B cell (primary cell): ENCODE measurements at regions not wholly inside any gene's neighbourhood (a gene's known extent, or its start where the extent isn't known, plus 50 kb on each side); places are given as distances from the start of the nearest gene placed in this dataset.
"Not testable (repeated sequence)": the region's sequence is repeated elsewhere in the genome, so short reads cannot be mapped to it uniquely, and the experiment has no call there.

ENCODE experiments used
- ATAC-seq: fragments of 200-7000 bp; cut with Tn5 transposase; one replicate; pipeline ENCODE4 v1.10.0; 2021; ENCODE audit warnings: low read depth, mild to moderate bottlenecking, moderate number of reproducible peaks, moderate library complexity
- CTCF ChIA-PET: fragments of 350-600 bp; sonication (Branson Sonifier 250); formaldehyde crosslinking; loops from one replicate; lab custom pipeline; 2021; ENCODE audit warnings: antibody characterized with exemption, inconsistent platforms; lab: Charles Lee
- POLR2A ChIA-PET: fragments of 350-600 bp; sonication (Branson Sonifier 250); formaldehyde crosslinking; loops from one replicate; lab custom pipeline; 2021; ENCODE audit warnings: antibody characterized with exemption; lab: Charles Lee
- DNase-seq: peaks from one replicate; pipeline ENCODE4 v3.0.0; 2013
- H2AFZ ChIP-seq: 2 replicates; pipeline ENCODE4 v1.6.1; 2012; ENCODE audit warnings: mild to moderate bottlenecking, low read depth, low read length; ENCODE audit not compliant: insufficient read depth, poor library complexity, severe bottlenecking
- H3K27ac ChIP-seq, 2 donors: 1 replicate in 1 of 2; 2 replicates in 1 of 2; pipeline ENCODE4 v1.5.1; 2012 to 2013; ENCODE audit warnings: low read length in 2 of 2, mild to moderate bottlenecking in 2 of 2, moderate library complexity in 1 of 2
- H3K27me3 ChIP-seq, 4 experiments: fragments of 200-600 bp in 1 of 4; sonication (generic) in 1 of 4; replicated peaks in 1 of 4; 1 replicate in 2 of 4; 2 replicates in 2 of 4; pipeline versions ENCODE4 v1.6.1 to v1.7.0; 2013 to 2016; ENCODE audit warnings: low read length in 3 of 4, mild to moderate bottlenecking in 2 of 4, mixed read lengths in 1 of 4, moderate library complexity in 1 of 4; ENCODE audit not compliant: insufficient read depth in 4 of 4, control insufficient read depth in 3 of 4; ENCODE audit errors: control extremely low read depth in 1 of 4
- H3K36me3 ChIP-seq, 2 experiments: replicated peaks in 1 of 2; 1 replicate in 1 of 2; 2 replicates in 1 of 2; pipeline versions ENCODE4 v1.6.1 to v1.7.1; 2013; ENCODE audit warnings: low read length in 1 of 2; ENCODE audit not compliant: insufficient read depth in 2 of 2, control insufficient read depth in 1 of 2; ENCODE audit errors: control extremely low read depth in 1 of 2, extremely low read depth in 1 of 2
- H3K4me1 ChIP-seq, 2 donors: fragments of 200-600 bp in 1 of 2; sonication (generic) in 1 of 2; 1 replicate in 1 of 2; 2 replicates in 1 of 2; pipeline versions ENCODE4 v1.5.1 to v1.6.1; 2013 to 2017; ENCODE audit warnings: low read length in 2 of 2; ENCODE audit not compliant: control insufficient read depth in 2 of 2, insufficient read depth in 2 of 2
- H3K4me2 ChIP-seq: replicated peaks from 2 replicates; pipeline ENCODE3; 2012; ENCODE audit warnings: mild to moderate bottlenecking, low read depth, low read length; ENCODE audit not compliant: poor library complexity, severe bottlenecking
- H3K4me3 ChIP-seq, 5 experiments: fragments of 200-600 bp in 1 of 5; sonication (generic) in 1 of 5; 1 replicate in 3 of 5; 2 replicates in 2 of 5; pipeline versions ENCODE4 v1.5.1 to v1.7.0; 2011 to 2016; ENCODE audit warnings: low read length in 4 of 5, mild to moderate bottlenecking in 4 of 5, low read depth in 2 of 5, control low read depth in 1 of 5, moderate library complexity in 1 of 5; ENCODE audit not compliant: insufficient read depth in 1 of 5; ENCODE audit errors: control extremely low read depth in 1 of 5, extremely low read depth in 1 of 5
- H3K79me2 ChIP-seq: fragments of 200-600 bp; sonication (generic); one replicate; pipeline ENCODE4 v1.6.0; 2016; ENCODE audit warnings: low read length; ENCODE audit not compliant: control insufficient read depth, insufficient read depth
- H3K9ac ChIP-seq: fragments of 200-600 bp; sonication (generic); 2 replicates; pipeline ENCODE4 v1.6.1; 2017; ENCODE audit warnings: mild to moderate bottlenecking, low read length, moderate library complexity
- H3K9me3 ChIP-seq, 3 donors: one replicate each; pipeline versions ENCODE4 v1.6.1 to v1.7.1; 2013; ENCODE audit warnings: low read length in 2 of 3; ENCODE audit not compliant: control insufficient read depth in 2 of 3, insufficient read depth in 1 of 3; ENCODE audit errors: control extremely low read depth in 1 of 3
- H4K20me1 ChIP-seq: 2 replicates; pipeline ENCODE4 v1.6.0; 2012; ENCODE audit warnings: mild to moderate bottlenecking, low read length; ENCODE audit not compliant: insufficient read depth, control insufficient read depth, poor library complexity, severe bottlenecking
- H3K27ac Mint-ChIP-seq: one replicate; pipeline ENCODE4 v1.8.0; 2021; ENCODE audit warnings: mixed read lengths
- H3K27me3 Mint-ChIP-seq: one replicate; pipeline ENCODE4 v1.8.0; 2021; ENCODE audit warnings: mixed read lengths
- H3K4me1 Mint-ChIP-seq: one replicate; pipeline ENCODE4 v1.8.0; 2021; ENCODE audit warnings: mixed read lengths
- H3K4me3 Mint-ChIP-seq: one replicate; pipeline ENCODE4 v1.8.0; 2021; ENCODE audit warnings: mixed read lengths
- H3K9me3 Mint-ChIP-seq: one replicate; pipeline ENCODE4 v1.8.0; 2022; ENCODE audit warnings: mixed read lengths; ENCODE audit not compliant: insufficient read depth
- CTCF ChIP-seq: fragments of 200-600 bp; IDR thresholded peaks from one replicate; pipeline ENCODE4 v1.8.0; 2022; ENCODE audit warnings: antibody characterized with exemption, mild to moderate bottlenecking
- EZH2 ChIP-seq: IDR thresholded peaks from 2 replicates; pipeline ENCODE4 v1.6.1; 2012; ENCODE audit warnings: borderline replicate concordance, low read depth, mild to moderate bottlenecking, moderate library complexity, low read length; ENCODE audit not compliant: insufficient read depth, poor library complexity, severe bottlenecking
- WGBS: methylation state at CpG from one replicate; pipeline ENCODE4 v1.1.5; 2013; ENCODE audit warnings: missing lambda C conversion rate; ENCODE audit not compliant: insufficient coverage; 5-methylcytosine and 5-hydroxymethylcytosine counted together
- intact Hi-C: fragments of 100-400 bp; cut with micrococcal nuclease; formaldehyde crosslinking; loops from one replicate; pipeline ENCODE4 v1.10.0; 2022

GRCh38 chr9:40884072-40884901 is 244.2 kb downstream of the FOXD4L6 start:
- DNase-seq (no peak), ATAC-seq (no peak)
- Histone ChIP-seq H3K27me3 (no peaks in the 10 kb centered on the region), H2AFZ (no peak overlapping the region), H3K4me2 (no peak overlapping the region), H3K9ac (no peak overlapping the region), H3K4me1 (no peaks in the 10 kb centered on the region), H3K27ac (no peak overlapping the region), H3K9me3 (peaks cover 5 to 81% (median 31%) of the 10 kb centered on the region in 3 donors), H4K20me1 (no peaks in the 10 kb centered on the region), H3K36me3 (no peaks in the 10 kb centered on the region), H3K79me2 (no peaks in the 10 kb centered on the region), H3K4me3 (no peak overlapping the region)
- POLR2A ChIA-PET: no interaction called here
- Mint-ChIP-seq H3K27me3 (no peaks in the 10 kb centered on the region), H3K4me3 (no peak overlapping the region), H3K4me1 (no peaks in the 10 kb centered on the region), H3K9me3 (peaks cover 39% of the 10 kb centered on the region), H3K27ac (no peak overlapping the region)
- CTCF ChIA-PET: no interaction called here
- intact Hi-C loops: no loop called here
- 96% methylated on average over 35 of the region's 40 CpGs for WGBS
- TF ChIP-seq CTCF (no peak), EZH2 (no peak)

DNA sequence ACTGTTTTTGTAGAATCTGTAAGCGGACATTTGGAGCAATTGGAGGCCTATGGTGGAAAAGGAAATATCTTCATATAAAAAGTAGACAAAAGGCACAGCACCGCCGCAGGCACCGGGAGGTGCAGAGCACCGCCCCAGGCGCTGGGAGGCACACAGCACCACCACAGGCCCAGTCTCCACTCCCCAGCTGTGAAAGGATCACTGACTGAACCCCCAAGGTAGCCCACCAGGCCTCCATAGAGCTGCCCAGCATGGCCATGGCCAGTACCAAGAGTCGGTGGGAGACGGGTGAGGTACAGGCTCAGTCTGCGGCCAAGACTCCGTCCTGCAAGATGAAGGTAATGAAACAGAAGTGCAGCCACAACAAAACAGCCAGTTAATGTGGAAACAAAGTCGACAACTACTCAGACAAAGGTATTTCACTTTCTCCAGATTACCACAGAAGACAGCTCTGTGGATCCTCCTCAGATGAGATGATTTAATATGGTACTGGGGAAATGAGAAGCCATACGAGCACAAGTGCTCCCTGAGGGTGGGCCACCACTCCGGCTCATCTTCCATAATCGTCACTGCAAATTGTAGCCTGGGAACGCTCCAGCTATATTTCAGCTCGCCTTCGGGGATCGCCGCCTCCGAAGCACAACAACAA is 244.9 kb downstream of the FOXD4L6 start:
- DNase-seq, H3K9ac ChIP-seq, ATAC-seq, H2AFZ ChIP-seq, H3K27me3 Mint-ChIP-seq, H4K20me1 ChIP-seq, H3K27me3 ChIP-seq, POLR2A ChIA-PET, H3K27ac ChIP-seq, H3K79me2 ChIP-seq, H3K4me3 Mint-ChIP-seq, intact Hi-C loops, H3K4me1 Mint-ChIP-seq, H3K4me3 ChIP-seq, CTCF ChIA-PET, H3K27ac Mint-ChIP-seq, H3K4me1 ChIP-seq, H3K36me3 ChIP-seq, H3K4me2 ChIP-seq: not testable (repeated sequence)
- WGBS: 96% methylated on average over 18 of the region's 20 CpGs
- H3K9me3 ChIP-seq: peaks cover 5 to 75% (median 31%) of the 10 kb centered on the region in 3 donors
- H3K9me3 Mint-ChIP-seq: peaks cover 38% of the 10 kb centered on the region

- CTCF ChIA-PET, H3K27me3 ChIP-seq, H3K27me3 Mint-ChIP-seq, H3K9ac ChIP-seq, H3K27ac Mint-ChIP-seq, H3K4me1 Mint-ChIP-seq, H3K4me3 ChIP-seq, H3K79me2 ChIP-seq, ATAC-seq, H4K20me1 ChIP-seq, DNase-seq, H3K27ac ChIP-seq, intact Hi-C loops, H3K4me1 ChIP-seq, H2AFZ ChIP-seq, POLR2A ChIA-PET, H3K4me2 ChIP-seq, H3K4me3 Mint-ChIP-seq, H3K36me3 ChIP-seq: not testable (repeated sequence)
- H3K9me3 Mint-ChIP-seq: peaks cover 28% of the 10 kb centered on the region
- 88% methylated on average over 11 of the region's 13 CpGs for WGBS
- H3K9me3 ChIP-seq: peaks cover 0 to 42% (median 9%) of the 10 kb centered on the region in 3 donors
Observed at GRCh38 chr9:40873753-40874295, 254.7 kb downstream of the FOXD4L6 start.
